Urothelium cell line (cell line): ENCODE measurements at regions not wholly inside any gene's neighbourhood (a gene's known extent, or its start where the extent isn't known, plus 50 kb on each side); places are given as distances from the start of the nearest gene placed in this dataset.

Experiments used
- DNase-seq: peaks from one replicate; pipeline ENCODE4 v3.0.0; 2011; ENCODE audit warnings: low spot score, mixed read lengths
- FAIRE-seq: peaks from 2 replicates; lab custom pipeline; 2011; peaks lifted over from hg19 to GRCh38; lab: Jason Lieb, UNC

GRCh38 chr6:167573461-167574215 is 248.8 kb downstream of the TTLL2 start:
- FAIRE-seq = no peak
- DNase-seq = no peak

DNA sequence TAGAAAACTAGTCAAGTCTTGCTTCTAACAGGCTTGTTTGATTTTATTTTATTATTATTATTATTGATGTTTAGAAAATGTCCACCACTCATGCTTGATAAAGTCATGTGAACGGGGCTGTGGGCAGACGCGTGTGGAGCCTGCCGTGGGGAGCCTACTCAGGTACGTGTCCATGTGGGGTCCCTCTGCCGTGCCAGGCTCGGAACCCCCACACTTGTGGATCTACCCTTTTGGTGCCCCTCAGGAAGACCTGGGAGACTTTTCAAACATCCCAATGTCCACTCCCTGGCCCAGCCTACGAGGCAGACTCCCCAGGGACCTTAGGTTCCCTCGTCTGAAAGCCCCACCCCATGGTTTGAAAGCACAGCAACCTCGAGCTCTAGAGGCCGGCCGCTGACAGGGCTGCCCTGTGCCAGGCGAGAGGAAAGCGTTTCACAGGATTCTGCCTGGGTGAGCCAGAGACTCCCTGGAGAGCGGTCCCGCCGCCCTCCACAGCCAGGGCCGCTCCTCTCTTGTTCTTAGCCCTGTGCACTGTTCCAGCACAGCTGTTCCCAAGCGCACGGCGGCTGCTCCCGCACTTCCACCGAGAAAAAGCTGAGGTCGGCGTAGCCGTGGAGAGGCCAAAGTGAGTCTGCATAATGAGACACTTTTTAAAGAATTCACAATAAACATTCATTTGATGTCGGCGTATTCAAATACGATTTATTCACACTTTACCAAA is 249.7 kb downstream of the TTLL2 start:
- DNase-seq (no peak), FAIRE-seq (no peak)

DNA sequence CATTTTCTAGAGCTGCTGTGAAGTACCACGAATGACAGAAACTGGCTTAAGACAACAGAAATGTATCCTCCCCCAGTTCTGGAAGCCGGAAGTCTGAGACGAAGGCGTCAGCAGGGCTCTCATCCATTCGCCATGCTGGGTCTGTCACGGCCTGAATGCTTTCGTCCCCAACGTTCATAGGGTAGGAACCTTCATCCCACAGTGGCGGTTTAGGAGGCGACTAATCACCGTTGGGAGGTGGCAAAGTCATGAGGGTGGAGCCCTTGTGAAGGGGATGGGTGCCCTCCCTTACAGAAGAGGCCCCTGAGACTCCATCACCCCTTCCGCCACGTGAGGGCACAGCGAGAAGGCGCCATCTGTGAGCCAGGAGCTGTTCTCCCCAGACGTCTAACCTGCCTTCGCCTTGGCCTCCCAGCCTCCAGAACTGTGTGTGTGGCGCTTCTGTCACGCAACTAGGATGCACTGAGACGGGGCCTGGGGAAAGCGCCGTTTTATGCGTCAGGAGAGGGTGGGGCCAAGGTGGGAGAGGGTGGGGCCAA is 250.3 kb downstream of the TTLL2 start:
- DNase-seq (no peak), FAIRE-seq (no peak)

GRCh38 chr6:167576050-167576741 is 250.5 kb upstream of the AFDN start:
- DNase-seq = no peak
- FAIRE-seq = no peak

- FAIRE-seq = no peak
- DNase-seq = no peak
Observed at GRCh38 chr6:167576828-167577503, 249.7 kb upstream of the AFDN start.

GRCh38 chr6:167577891-167578361 is 248.8 kb upstream of the AFDN start:
- no peak for DNase-seq
- FAIRE-seq = no peak

GRCh38 chr6:167578371-167578901 is 248.3 kb upstream of the AFDN start:
- FAIRE-seq = no peak
- no peak for DNase-seq

GRCh38 chr6:167579806-167580618 is 246.7 kb upstream of the AFDN start:
- FAIRE-seq (no peak), DNase-seq (no peak)

DNA sequence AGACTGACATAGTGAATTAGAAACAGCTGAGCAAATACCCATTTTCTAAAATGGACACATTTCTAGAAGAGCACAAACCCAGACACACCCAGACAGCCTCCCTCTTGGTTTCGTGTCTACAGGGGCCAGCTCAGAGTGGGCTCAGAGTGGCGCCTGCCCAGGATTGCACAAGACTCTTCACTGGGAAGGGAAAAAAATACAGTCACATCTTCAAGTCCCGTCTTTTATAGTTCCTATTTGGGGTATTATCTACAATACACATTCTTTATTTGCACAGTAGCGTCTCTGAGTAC is 246.1 kb upstream of the AFDN start:
- FAIRE-seq (no peak), DNase-seq (no peak)

DNA sequence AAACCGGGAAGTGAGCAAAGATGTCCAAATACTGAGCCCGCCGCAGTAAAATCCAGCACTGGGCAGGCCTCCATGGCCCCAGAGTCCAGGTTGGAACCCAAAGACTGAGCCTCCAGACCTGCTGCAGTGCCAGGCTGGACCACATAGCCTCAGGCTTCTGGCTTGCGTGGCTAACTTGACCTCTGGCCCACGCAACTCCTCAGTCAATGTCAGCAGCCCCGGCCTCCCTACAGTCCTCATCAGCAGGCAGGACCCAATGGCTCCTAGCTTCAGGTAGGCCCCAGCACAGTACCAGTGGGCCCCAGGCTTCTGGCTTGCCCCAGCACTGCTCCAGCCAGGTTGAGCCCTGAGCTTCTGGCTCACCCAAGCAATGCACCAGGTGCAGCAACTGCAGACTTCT is 245.1 kb upstream of the AFDN start:
- FAIRE-seq = no peak

DNA sequence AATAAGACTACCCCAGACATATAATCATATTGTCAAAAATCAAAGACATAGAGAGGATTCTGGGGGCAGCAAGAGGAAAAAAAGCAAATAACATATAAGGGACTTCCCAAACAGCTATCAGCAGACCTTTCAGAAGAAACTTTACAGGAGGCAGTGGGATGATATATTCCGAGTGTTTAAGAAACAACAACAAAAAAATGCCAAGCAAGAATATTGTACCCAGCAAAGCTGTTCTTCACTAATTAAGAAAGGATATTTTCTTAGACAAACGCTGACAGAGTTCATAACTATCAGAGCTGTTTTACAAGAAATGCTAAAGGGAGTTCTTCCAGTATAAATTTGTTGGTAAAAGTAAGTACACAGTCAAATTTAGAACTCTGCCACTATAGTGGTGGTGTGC is 243.3 kb upstream of the AFDN start:
- no peak for DNase-seq
- no peak for FAIRE-seq

More for the DNA sequence above, 245.1 kb upstream of the AFDN start:
- DNase-seq = no peak

DNA sequence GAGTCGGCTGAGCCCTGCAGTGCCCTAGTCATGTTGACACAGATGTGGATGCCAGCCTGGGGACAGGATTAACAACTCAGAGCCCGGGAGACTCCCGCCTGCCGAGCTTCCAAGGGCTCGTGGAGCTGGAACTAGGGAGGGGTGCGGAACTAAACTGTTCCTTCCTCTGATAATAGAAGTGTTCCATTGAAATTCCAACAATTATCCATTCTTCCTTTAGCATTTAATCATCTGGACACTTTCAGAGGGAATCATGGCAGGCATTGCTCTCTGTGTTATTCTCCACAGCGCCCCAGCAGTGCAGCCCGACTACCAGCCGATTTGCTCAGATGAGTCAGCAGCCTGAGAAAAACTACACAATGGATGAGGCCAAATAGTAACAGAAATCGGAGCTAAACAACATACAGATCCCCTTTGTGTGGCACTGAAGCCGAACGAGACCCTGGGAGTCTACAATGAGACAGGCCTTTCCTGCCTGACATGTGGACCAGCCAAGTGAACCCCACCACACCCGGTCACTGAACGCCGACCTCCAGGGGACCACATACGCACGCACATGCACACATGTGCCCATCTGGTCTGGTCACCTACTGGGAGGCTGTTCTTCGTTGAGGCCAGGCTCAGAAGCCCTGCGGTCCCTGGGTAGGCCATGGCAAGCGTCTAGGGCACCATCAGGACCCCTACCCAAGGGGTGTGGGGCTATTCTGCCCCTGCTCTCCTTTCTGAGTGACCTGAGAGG is 238.4 kb upstream of the AFDN start:
- FAIRE-seq (no peak), DNase-seq (peak; percentile 36)

- DNase-seq = no peak
- FAIRE-seq = no peak
Observed at GRCh38 chr6:167588920-167589614, 237.6 kb upstream of the AFDN start.

DNA sequence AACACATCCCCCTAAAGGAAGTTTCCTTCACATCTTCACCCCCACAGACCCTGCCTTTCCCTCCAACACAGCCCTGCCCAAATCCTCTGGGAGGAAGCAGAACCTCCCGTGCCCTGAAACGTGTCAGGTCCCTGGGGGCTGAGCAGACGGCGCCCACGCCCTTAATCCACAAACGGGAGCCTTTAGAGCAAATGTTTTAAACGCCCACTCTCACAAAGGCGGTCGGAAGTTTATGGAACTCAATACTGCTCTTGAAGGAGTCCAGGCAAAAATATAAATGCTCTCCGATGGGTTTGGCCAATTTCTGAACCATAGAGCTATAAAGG is 237.1 kb upstream of the AFDN start:
- DNase-seq (no peak), FAIRE-seq (no peak)

DNA sequence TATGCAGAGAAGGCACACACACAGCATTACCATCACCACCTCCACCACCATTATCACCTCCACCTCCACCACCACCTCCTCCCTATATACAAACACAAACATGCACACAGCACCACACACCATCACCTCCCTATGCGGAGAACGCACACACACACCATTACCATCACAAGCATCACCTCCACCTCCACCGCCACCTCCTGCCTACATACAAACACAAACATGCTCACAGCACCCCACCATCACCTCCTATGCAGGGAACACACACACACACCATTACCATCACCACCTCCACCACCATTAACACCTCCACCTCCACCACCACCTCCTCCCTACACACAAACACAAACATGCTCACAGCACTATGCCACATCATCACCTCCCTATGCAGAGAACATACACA is 236.5 kb upstream of the AFDN start:
- FAIRE-seq (no peak), DNase-seq (no peak)
